Activated effector memory CD4-positive, alpha-beta T cell treated with anti-CD3 and anti-CD28 coated beads, Interleukin-2, amount 50 U/mL, for 16 hours (primary cell): ENCODE measurements at regions not wholly inside any gene's neighbourhood (a gene's known extent, or its start where the extent isn't known, plus 50 kb on each side); places are given as distances from the start of the nearest gene placed in this dataset.
"Not testable (repeated sequence)": the region's sequence is repeated elsewhere in the genome, so short reads cannot be mapped to it uniquely, and the experiment has no call there.

Experiments
- DNase-seq: peaks from one replicate; pipeline ENCODE4 v3.0.0-alpha.2; 2020

DNA sequence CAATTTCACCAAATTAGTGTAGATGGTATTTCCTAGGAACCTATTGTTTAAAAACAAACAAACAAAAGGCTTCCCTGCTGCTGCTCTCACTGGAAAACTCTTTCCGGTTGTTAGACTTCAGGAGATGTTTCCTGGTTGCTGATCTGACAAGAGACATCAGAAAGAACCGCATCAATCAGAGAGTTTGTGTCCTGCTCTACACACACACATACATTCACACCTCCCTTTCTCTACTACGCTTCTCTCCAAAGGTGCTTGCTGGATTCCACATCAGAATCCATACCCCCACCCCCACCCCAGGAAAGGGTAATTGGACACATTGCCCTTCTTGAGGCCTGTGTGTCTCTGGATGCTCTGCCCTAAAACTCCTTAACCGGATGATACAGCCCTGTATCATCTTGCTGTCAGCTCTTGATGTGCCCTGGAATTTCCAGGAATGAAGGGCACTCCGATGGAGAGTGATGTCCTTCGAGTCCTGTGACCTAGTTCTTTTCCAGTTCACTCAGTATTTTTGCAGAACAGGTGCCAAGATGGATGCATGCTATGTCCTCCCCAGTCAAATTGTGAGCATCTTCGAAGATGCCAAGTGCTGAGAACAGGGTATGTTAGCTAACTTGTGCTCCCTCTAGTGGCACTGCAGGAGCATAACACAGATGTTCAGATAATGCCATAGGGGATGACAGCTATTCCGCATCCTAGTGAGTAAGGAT is 113.7 kb upstream of the SLC35F3 start:
- peak; percentile 64 for DNase-seq

- DNase-seq: no peak
Measured at GRCh38 chr1:233791372-233791703, 113.1 kb upstream of the SLC35F3 start.

GRCh38 chr1:233791721-233792120 is 112.8 kb upstream of the SLC35F3 start:
- DNase-seq: no peak

GRCh38 chr1:233794863-233795262 is 109.6 kb upstream of the SLC35F3 start:
- no peak for DNase-seq

DNA sequence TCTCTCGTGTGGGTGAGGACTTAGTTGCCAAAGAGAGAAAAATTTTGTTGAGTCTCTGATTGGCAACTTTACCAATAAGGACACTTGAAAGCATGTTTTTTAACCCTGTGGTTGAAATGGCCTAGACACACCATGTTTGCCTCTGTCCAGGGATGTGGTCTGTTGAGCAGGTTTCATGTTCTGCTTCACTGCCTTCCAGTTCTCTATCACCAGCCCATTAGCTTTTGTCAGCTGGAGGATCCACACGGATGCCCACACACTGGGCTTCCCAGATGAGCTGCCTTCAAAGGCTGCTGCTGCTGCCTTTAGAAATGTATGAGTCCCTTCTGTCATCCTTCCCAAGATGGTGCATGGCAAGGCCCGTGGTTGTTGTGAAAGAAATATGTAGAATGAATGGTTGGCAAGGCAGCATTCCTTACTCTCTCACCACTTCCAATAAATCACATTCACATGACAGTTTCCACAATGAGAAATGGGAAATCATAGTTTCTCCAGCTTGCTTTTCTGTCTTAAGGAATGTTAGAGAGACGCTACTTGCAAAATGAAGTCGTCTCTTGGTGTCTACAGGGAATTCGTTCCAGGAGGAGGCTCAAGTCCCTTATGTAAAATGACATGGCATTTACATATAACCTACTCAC is 108.2 kb upstream of the SLC35F3 start:
- no peak for DNase-seq

DNA sequence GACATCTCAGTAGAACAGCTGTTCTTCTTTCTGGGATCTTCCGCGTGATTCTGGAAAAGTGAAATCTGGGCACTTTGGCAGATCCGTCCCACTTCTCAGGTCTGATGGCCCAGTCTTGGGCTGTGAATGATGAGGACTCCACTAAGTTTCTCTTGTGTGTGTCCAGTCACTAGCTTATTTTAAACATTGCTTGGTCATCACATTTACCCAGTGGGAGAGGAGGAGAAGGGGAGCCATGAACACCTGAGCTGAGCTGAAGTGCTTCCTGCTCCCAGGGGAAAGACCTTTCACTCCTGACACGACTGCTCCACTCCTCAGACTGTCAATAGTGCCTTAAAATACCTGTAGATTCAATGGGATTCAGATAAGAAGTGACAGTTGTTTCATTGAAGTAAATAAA is 101.9 kb upstream of the SLC35F3 start:
- no peak for DNase-seq

DNA sequence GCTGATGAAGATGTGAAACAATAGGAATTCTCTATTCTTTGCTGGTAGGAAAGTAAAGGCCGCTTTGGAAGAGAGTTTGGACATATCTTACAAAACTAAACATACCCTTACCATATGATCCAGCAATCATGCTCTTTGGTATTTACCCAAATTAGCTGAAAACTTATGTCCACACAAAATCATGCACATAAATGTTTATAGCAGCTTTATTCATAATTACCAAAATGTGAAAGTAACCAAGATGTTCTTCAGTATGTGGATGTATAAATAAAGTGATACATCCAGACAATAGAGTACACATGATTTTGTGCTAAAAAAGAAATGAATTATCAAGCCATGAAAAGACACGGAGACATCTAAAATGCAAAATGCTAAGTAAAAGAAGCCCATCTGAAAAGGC is 98.7 kb upstream of the SLC35F3 start:
- DNase-seq: no peak

GRCh38 chr1:233815357-233815756 is 89.1 kb upstream of the SLC35F3 start:
- no peak for DNase-seq

GRCh38 chr1:233815865-233816264 is 88.6 kb upstream of the SLC35F3 start:
- no peak for DNase-seq

DNA sequence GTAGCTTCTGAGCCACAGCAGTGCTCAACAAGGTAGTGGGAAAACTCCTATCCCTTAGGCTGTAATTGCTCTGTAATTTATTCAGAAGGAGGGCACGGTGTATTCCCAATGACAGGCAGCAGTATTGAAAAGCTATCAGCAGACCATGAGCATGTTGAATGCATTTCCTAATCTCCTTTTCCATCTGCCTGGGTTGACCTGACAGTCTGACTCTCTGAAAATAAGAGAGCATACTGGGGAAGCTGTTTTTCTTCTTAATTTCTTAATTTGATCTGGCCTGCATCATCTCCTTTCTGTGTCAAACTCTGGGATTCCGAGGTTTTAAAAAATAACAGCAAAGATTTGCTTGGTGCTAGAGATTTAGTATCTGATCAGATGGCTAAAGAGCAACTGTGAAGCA is 88.1 kb upstream of the SLC35F3 start:
- DNase-seq: no peak

- DNase-seq: no peak
Measured at GRCh38 chr1:233819042-233819441, 85.4 kb upstream of the SLC35F3 start.

- DNase-seq: not testable (repeated sequence)
Measured at GRCh38 chr1:233824179-233824578, 80.3 kb upstream of the SLC35F3 start.

DNA sequence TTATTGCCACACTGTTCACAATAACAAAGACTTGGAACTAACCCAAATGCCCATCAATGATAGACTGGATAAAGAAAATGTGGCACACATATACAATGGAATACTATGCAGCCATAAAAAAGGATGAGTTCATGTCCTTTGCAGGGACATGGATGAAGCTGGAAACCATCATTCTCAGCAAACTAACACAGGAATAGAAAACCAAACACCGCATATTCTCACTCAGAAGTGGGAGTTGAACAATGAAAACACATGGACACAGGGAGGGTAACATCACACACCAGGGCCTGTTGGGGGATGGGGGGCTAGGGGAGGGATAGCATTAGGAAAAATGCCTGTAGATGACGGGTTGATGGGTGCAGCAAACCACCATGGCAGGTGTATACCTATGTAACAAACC is 76.5 kb upstream of the SLC35F3 start:
- DNase-seq: not testable (repeated sequence)

- DNase-seq: no peak
Measured at GRCh38 chr1:233828480-233828879, 76.0 kb upstream of the SLC35F3 start.

- DNase-seq: no peak
Measured at GRCh38 chr1:233834609-233835008, 69.9 kb upstream of the SLC35F3 start.

DNA sequence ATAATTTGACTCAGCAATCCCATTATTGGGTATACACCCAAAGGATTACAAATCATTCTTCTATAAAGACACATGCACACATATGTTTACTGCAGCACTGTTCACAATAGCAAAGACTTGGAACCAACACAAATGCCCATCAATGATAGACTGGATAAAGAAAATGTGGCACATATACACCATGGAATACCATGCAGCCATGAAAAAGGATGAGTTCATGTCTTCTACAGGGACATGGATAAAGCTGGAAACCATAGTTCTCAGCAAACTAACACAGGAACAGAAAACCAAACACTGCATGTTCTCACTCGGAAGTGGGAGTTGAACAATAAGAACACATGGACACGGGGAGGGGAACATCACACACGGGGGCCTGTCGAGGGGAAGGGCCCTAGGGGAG is 66.3 kb upstream of the SLC35F3 start:
- DNase-seq: not testable (repeated sequence)

DNA sequence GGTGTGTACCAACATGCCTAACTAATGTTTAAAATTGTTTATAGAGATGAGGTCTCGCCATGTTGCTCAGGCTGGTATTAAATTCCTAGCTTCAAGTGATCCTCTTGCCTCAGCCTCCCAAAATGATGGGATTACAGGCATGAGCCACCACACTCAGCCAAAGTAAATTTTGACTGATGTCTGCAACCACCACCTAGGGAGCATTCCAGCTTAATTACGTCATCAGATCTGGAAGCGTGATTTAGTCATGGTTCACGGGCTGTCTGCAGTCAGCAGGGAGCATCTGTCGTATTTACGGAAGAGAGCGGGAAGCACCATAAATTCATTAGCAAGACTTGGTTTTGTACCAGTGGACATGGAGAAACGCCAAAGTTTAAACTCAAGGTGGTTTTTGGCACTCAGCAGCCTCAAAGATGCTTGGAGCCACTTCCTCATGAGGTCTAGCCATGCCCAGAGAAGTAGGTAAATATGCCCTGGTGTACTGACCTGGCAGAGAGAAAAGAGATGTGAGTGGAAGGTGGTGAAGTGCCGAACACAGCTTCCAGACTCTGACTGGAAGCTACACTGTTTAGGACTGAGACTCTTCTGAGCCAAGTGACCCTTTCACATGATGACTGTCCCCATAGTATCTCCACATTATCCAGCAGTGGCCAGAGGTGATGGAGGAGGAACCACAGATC is 60.8 kb upstream of the SLC35F3 start:
- no peak for DNase-seq

GRCh38 chr1:233844275-233844674 is 60.2 kb upstream of the SLC35F3 start:
- no peak for DNase-seq

GRCh38 chr1:233844692-233845091 is 59.8 kb upstream of the SLC35F3 start:
- DNase-seq: no peak
